ENCODE measurements at regions not wholly inside any gene's neighbourhood (a gene's known extent, or its start where the extent isn't known, plus 50 kb on each side); places are given as distances from the start of the nearest gene placed in this dataset.

- no peak overlapping the region for H3K4me3 ChIP-seq (ENCODE audit: low read depth, low read length)
- no peak for TF ChIP-seq CTCF (IDR thresholded peaks at IDR 0.05; ENCODE audit: borderline replicate concordance, insufficient read depth, low read depth, low read length)
These were observed 180.7 kb upstream of the TARS1 start for GRCh38 chr5:33260098-33260497.

GRCh38 chr5:33261305-33261704, 179.5 kb upstream of the TARS1 start:
- no peak for TF ChIP-seq CTCF (IDR thresholded peaks at IDR 0.05; ENCODE audit: borderline replicate concordance, insufficient read depth, low read depth, low read length)
- H3K4me3 ChIP-seq (ENCODE audit: low read depth, low read length): no peak overlapping the region

GRCh38 chr5:33261747-33262146, 179.0 kb upstream of the TARS1 start:
- no peak for TF ChIP-seq CTCF (IDR thresholded peaks at IDR 0.05; ENCODE audit: borderline replicate concordance, insufficient read depth, low read depth, low read length)
- no peak overlapping the region for H3K4me3 ChIP-seq (ENCODE audit: low read depth, low read length)

- TF ChIP-seq CTCF (IDR thresholded peaks at IDR 0.05; ENCODE audit: borderline replicate concordance, insufficient read depth, low read depth, low read length): no peak
- no peak overlapping the region for H3K4me3 ChIP-seq (ENCODE audit: low read depth, low read length)
These were observed 173.0 kb upstream of the TARS1 start for GRCh38 chr5:33267801-33268200.

- no peak overlapping the region for H3K4me3 ChIP-seq (ENCODE audit: low read depth, low read length)
- no peak for TF ChIP-seq CTCF (IDR thresholded peaks at IDR 0.05; ENCODE audit: borderline replicate concordance, insufficient read depth, low read depth, low read length)
These were observed 172.4 kb upstream of the TARS1 start for GRCh38 chr5:33268374-33268773.

DNA sequence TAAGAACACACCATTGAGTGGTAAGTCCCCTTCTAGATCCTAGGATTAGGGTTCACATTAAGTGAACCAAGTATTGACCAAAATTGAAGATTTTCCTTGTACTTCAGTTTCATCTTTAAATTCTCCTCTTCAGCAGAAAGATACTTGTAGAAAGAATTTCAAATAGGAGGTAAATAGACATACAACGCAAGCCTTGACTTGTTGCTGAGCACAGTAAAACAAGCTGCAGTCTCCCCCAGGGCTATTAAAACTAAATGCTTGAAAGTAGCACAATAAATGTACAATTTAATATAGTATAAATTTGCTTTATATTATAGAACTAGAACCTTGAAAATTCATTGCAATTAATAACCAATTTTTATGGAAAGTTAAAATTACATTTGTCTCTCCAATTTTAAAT, 170.1 kb upstream of the TARS1 start:
- no peak overlapping the region for H3K4me3 ChIP-seq (ENCODE audit: low read depth, low read length)
- no peak for TF ChIP-seq CTCF (IDR thresholded peaks at IDR 0.05; ENCODE audit: borderline replicate concordance, insufficient read depth, low read depth, low read length)

- H3K4me3 ChIP-seq (ENCODE audit: low read depth, low read length): no peak overlapping the region
- no peak for TF ChIP-seq CTCF (IDR thresholded peaks at IDR 0.05; ENCODE audit: borderline replicate concordance, insufficient read depth, low read depth, low read length)
These were observed 169.2 kb upstream of the TARS1 start for GRCh38 chr5:33271606-33272005.
